Gastrocnemius medialis (tissue), 4 donors: ENCODE measurements at regions not wholly inside any gene's neighbourhood (a gene's known extent, or its start where the extent isn't known, plus 50 kb on each side); places are given as distances from the start of the nearest gene placed in this dataset.

ENCODE experiments used
- CTCF ChIP-seq, 5 experiments: fragments of 450-650 bp in 3 of 5; fragments of 200-600 bp in 2 of 5; sonication (generic) in 2 of 5; IDR thresholded peaks in 4 of 5; conservative IDR thresholded peaks in 1 of 5; 1 replicate in 4 of 5; 2 replicates in 1 of 5; pipeline ENCODE4 v1.5.1; 2016 to 2019; ENCODE audit warnings: antibody characterized with exemption in 5 of 5, mild to moderate bottlenecking in 3 of 5, moderate library complexity in 3 of 5
- POLR2A ChIP-seq, 2 donors: fragments of 450-650 bp; IDR thresholded peaks; one replicate each; pipeline ENCODE4 v1.6.1; 2017; ENCODE audit warnings: antibody characterized with exemption in 2 of 2, mild to moderate bottlenecking in 2 of 2, moderate library complexity in 2 of 2

DNA sequence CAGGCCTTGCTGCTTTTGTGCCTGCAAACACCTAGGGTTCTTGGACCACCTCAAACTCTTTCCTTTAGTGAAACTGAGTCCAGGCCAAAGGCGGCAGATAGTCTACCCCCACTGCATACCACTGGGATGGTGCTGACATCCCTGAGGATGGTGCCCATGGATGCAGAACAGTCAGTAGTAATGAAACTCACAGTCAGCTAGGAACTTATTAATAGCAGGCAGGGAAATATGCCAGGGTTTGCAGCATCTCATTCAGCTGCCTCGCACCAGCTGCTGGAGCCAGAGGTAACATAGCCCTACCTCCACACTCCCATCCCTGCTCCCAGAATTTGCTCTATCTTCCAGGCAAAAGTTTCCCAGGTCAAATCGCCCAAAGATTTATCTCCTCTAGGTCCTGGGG is 189.1 kb downstream of the SREK1 start:
- TF ChIP-seq CTCF (IDR thresholded peaks at IDR 0.05 in 4 of 5, conservative IDR thresholded peaks at IDR 0.05 in 1 of 5) = no peak
- no peak for TF ChIP-seq POLR2A (IDR thresholded peaks at IDR 0.05)
